BE2C (cell line): ENCODE measurements at regions not wholly inside any gene's neighbourhood (a gene's known extent, or its start where the extent isn't known, plus 50 kb on each side); places are given as distances from the start of the nearest gene placed in this dataset.

Source experiments
- DNase-seq: peaks from one replicate; pipeline ENCODE4 v3.0.0-alpha.2; 2020
- H3K27me3 ChIP-seq: fragments of 250-450 bp; sonication (Bioruptor Pico); 2 replicates; pipeline ENCODE4 v1.5.1; 2020; ENCODE audit warnings: mild to moderate bottlenecking
- H3K36me3 ChIP-seq: fragments of 250-450 bp; sonication (Bioruptor Pico); 2 replicates; pipeline ENCODE4 v1.5.1; 2020; ENCODE audit warnings: mild to moderate bottlenecking
- H3K4me1 ChIP-seq: fragments of 250-450 bp; sonication (Bioruptor Pico); 2 replicates; pipeline ENCODE4 v1.5.1; 2020
- H3K4me3 ChIP-seq: 2 replicates; pipeline ENCODE4 v1.5.1; 2011; ENCODE audit warnings: low read depth, low read length
- H3K9me3 ChIP-seq: fragments of 250-450 bp; sonication (Bioruptor Pico); 2 replicates; pipeline ENCODE4 v1.5.1; 2020
- CTCF ChIP-seq: IDR thresholded peaks from 2 replicates; pipeline ENCODE4 v1.5.1; 2012; ENCODE audit warnings: mild to moderate bottlenecking, low read depth, low read length

GRCh38 chr9:107886826-107887225 lies 397.3 kb upstream of the KLF4 start:
- DNase-seq = no peak
- Histone ChIP-seq H3K4me3 (no peak overlapping the region), H3K27me3 (no peaks in the 10 kb centered on the region), H3K4me1 (no peaks in the 10 kb centered on the region), H3K9me3 (no peaks in the 10 kb centered on the region), H3K36me3 (no peaks in the 10 kb centered on the region)
- TF ChIP-seq CTCF = no peak

GRCh38 chr9:107883496-107884124 lies 394.0 kb upstream of the KLF4 start:
- H3K27me3 ChIP-seq = no peaks in the 10 kb centered on the region
- H3K4me1 ChIP-seq = no peaks in the 10 kb centered on the region
- H3K4me3 ChIP-seq = no peak overlapping the region
- no peak for TF ChIP-seq CTCF
- H3K36me3 ChIP-seq = no peaks in the 10 kb centered on the region
- H3K9me3 ChIP-seq = no peaks in the 10 kb centered on the region
- DNase-seq = no peak

- Histone ChIP-seq H3K4me1 (no peaks in the 10 kb centered on the region), H3K27me3 (no peaks in the 10 kb centered on the region), H3K9me3 (no peaks in the 10 kb centered on the region), H3K4me3 (no peak overlapping the region), H3K36me3 (no peaks in the 10 kb centered on the region)
- TF ChIP-seq CTCF = no peak
- no peak for DNase-seq
Observed at GRCh38 chr9:107881626-107882300, 392.2 kb upstream of the KLF4 start.

- H3K9me3 ChIP-seq = no peaks in the 10 kb centered on the region
- H3K36me3 ChIP-seq = no peaks in the 10 kb centered on the region
- no peak for DNase-seq
- H3K4me3 ChIP-seq = no peak overlapping the region
- no peaks in the 10 kb centered on the region for H3K4me1 ChIP-seq
- no peak for TF ChIP-seq CTCF
- no peaks in the 10 kb centered on the region for H3K27me3 ChIP-seq
Observed at GRCh38 chr9:107878462-107878861, 388.9 kb upstream of the KLF4 start.

GRCh38 chr9:107875571-107875980 lies 386.0 kb upstream of the KLF4 start:
- TF ChIP-seq CTCF = no peak
- H3K4me1 ChIP-seq = no peaks in the 10 kb centered on the region
- no peaks in the 10 kb centered on the region for H3K9me3 ChIP-seq
- no peaks in the 10 kb centered on the region for H3K27me3 ChIP-seq
- no peaks in the 10 kb centered on the region for H3K36me3 ChIP-seq
- no peak for DNase-seq
- H3K4me3 ChIP-seq = no peak overlapping the region
